ENCODE measurements at regions not wholly inside any gene's neighbourhood (a gene's known extent, or its start where the extent isn't known, plus 50 kb on each side); places are given as distances from the start of the nearest gene placed in this dataset.

DNA sequence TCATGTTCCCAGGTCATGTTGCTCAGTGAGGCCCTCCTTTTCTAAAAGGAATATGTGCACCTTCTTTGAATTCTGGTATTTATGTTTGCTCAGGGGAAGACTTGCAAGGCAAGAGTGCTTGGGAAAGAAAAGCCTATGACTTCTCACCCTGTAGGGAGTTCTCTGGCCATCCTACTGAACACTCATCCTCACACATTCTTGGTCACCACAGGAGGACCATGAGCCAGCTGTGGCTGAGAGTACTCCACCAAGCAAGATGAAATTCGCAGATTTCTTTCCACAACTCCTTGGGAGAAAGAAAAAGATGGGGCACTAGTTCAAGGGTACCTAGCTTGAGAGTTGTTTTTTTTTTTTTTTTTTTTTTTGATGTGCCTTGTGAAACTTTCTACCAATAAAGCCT lies 179.6 kb downstream of the FZD1 start:
- Histone ChIP-seq H3K79me2 (ENCODE audit: control insufficient read depth, low read length) (no peaks in the 10 kb centered on the region), H3K4me1 (ENCODE audit: control insufficient read depth, low read length) (no peaks in the 10 kb centered on the region), H3K4me3 (ENCODE audit: low read length) (no peak overlapping the region), H3K36me3 (ENCODE audit: control insufficient read depth, low read length) (no peaks in the 10 kb centered on the region), H3K9me2 (replicated peaks; ENCODE audit: control insufficient read depth, low read length) (no peaks in the 10 kb centered on the region), H3K9me3 (ENCODE audit: control insufficient read depth, insufficient read depth, low read length) (peaks cover 6% of the 10 kb centered on the region; the same call in 1 of the 2 replicates), H3K27ac (ENCODE audit: low read depth, low read length) (no peak overlapping the region), H3K4me2 (ENCODE audit: low read length) (no peak overlapping the region), H4K20me1 (ENCODE audit: control insufficient read depth, insufficient read depth, low read depth, low read length) (no peaks in the 10 kb centered on the region), H3K27me3 (ENCODE audit: control insufficient read depth, low read length) (no peaks in the 10 kb centered on the region), H3F3A (ENCODE audit: control insufficient read depth, insufficient read depth) (no peaks in the 10 kb centered on the region)
- no peak for TF ChIP-seq EZH2phosphoT487 (IDR thresholded peaks at IDR 0.05; ENCODE audit: borderline replicate concordance, low read length)
- TF ChIP-seq, protein P1, sequence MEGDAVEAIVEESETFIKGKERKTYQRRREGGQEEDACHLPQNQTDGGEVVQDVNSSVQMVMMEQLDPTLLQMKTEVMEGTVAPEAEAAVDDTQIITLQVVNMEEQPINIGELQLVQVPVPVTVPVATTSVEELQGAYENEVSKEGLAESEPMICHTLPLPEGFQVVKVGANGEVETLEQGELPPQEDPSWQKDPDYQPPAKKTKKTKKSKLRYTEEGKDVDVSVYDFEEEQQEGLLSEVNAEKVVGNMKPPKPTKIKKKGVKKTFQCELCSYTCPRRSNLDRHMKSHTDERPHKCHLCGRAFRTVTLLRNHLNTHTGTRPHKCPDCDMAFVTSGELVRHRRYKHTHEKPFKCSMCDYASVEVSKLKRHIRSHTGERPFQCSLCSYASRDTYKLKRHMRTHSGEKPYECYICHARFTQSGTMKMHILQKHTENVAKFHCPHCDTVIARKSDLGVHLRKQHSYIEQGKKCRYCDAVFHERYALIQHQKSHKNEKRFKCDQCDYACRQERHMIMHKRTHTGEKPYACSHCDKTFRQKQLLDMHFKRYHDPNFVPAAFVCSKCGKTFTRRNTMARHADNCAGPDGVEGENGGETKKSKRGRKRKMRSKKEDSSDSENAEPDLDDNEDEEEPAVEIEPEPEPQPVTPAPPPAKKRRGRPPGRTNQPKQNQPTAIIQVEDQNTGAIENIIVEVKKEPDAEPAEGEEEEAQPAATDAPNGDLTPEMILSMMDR (IDR thresholded peaks at IDR 0.05; ENCODE audit: low read depth, low read length, poor library complexity, severe bottlenecking): no peak

DNA sequence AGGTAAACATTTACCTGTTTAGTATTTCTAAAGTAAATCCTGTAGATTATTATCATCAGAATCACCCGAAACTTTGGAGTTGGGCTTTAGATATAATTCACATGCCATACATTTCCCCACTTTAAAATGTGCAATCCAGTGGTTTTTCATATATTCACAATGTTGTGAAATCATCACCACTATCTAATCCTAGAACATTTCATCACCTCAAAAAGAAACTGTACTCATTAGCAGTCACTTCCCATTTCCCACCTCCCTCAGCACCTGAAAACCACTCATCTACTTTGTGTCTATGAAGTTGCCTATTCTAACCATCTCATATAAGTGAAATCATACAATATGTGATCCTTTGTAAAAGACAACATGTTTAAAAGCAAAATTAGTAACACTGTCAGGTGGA lies 182.6 kb downstream of the FZD1 start:
- H3K9me2 ChIP-seq (replicated peaks; ENCODE audit: control insufficient read depth, low read length): no peaks in the 10 kb centered on the region
- TF ChIP-seq EZH2phosphoT487 (IDR thresholded peaks at IDR 0.05; ENCODE audit: borderline replicate concordance, low read length): no peak
- TF ChIP-seq, protein P1 (IDR thresholded peaks at IDR 0.05; ENCODE audit: low read depth, low read length, poor library complexity, severe bottlenecking): no peak
- no peak overlapping the region for H3K4me2 ChIP-seq (ENCODE audit: low read length)
- no peaks in the 10 kb centered on the region for H3K4me1 ChIP-seq (ENCODE audit: control insufficient read depth, low read length)
- H3K36me3 ChIP-seq (ENCODE audit: control insufficient read depth, low read length): no peaks in the 10 kb centered on the region
- H3F3A ChIP-seq (ENCODE audit: control insufficient read depth, insufficient read depth): no peaks in the 10 kb centered on the region
- H3K27ac ChIP-seq (ENCODE audit: low read depth, low read length): no peak overlapping the region
- H3K27me3 ChIP-seq (ENCODE audit: control insufficient read depth, low read length): no peaks in the 10 kb centered on the region
- no peak overlapping the region for H3K4me3 ChIP-seq (ENCODE audit: low read length)
- no peaks in the 10 kb centered on the region for H4K20me1 ChIP-seq (ENCODE audit: control insufficient read depth, insufficient read depth, low read depth, low read length)
- H3K9me3 ChIP-seq (ENCODE audit: control insufficient read depth, insufficient read depth, low read length): 0 out of 2 replicates have a peak, but pooled peaks cover 2% of the 10 kb centered on the region
- no peaks in the 10 kb centered on the region for H3K79me2 ChIP-seq (ENCODE audit: control insufficient read depth, low read length)

DNA sequence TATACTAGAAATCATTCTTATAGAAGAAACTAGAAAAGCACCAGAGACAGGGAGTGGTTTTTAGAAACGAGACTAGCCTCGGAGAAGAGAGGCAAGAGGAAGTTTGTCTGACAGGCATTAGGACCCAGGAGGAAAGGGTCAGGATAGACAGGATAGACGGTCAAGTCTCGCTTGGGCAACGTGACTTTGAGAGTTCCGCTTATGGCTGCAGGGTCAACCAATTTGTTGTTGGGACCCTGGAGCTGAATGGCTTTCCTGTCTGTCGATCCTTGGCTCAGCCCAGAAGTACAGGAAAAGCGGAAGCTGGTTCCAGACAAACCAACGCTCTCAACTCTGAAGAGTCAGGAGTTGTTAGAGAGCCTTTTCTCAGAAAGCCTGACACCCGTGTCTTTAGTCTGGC lies 191.2 kb downstream of the FZD1 start:
- no peaks in the 10 kb centered on the region for H3K9me2 ChIP-seq (replicated peaks; ENCODE audit: control insufficient read depth, low read length)
- H3F3A ChIP-seq (ENCODE audit: control insufficient read depth, insufficient read depth): no peaks in the 10 kb centered on the region
- no peak overlapping the region for H3K4me2 ChIP-seq (ENCODE audit: low read length)
- H3K27me3 ChIP-seq (ENCODE audit: control insufficient read depth, low read length): no peaks in the 10 kb centered on the region
- H3K4me1 ChIP-seq (ENCODE audit: control insufficient read depth, low read length): no peaks in the 10 kb centered on the region
- TF ChIP-seq EZH2phosphoT487 (IDR thresholded peaks at IDR 0.05; ENCODE audit: borderline replicate concordance, low read length): no peak
- TF ChIP-seq, protein P1 (IDR thresholded peaks at IDR 0.05; ENCODE audit: low read depth, low read length, poor library complexity, severe bottlenecking): no peak
- no peak overlapping the region for H3K4me3 ChIP-seq (ENCODE audit: low read length)
- peaks cover 12% of the 10 kb centered on the region; the same call in 1 of the 2 replicates for H3K9me3 ChIP-seq (ENCODE audit: control insufficient read depth, insufficient read depth, low read length)
- no peaks in the 10 kb centered on the region for H3K79me2 ChIP-seq (ENCODE audit: control insufficient read depth, low read length)
- H3K36me3 ChIP-seq (ENCODE audit: control insufficient read depth, low read length): no peaks in the 10 kb centered on the region
- no peaks in the 10 kb centered on the region for H4K20me1 ChIP-seq (ENCODE audit: control insufficient read depth, insufficient read depth, low read depth, low read length)
- no peak overlapping the region for H3K27ac ChIP-seq (ENCODE audit: low read depth, low read length)

Data from DOHH2 (cell line).